HK-2 (cell line): ENCODE measurements at regions not wholly inside any gene's neighbourhood (a gene's known extent, or its start where the extent isn't known, plus 50 kb on each side); places are given as distances from the start of the nearest gene placed in this dataset.
"Not testable (repeated sequence)": the region's sequence is repeated elsewhere in the genome, so short reads cannot be mapped to it uniquely, and the experiment has no call there.

Source experiments
- DNase-seq: peaks from one replicate; pipeline ENCODE4 v3.0.0-alpha.2; 2018; ENCODE audit not compliant: unreplicated experiment

DNA sequence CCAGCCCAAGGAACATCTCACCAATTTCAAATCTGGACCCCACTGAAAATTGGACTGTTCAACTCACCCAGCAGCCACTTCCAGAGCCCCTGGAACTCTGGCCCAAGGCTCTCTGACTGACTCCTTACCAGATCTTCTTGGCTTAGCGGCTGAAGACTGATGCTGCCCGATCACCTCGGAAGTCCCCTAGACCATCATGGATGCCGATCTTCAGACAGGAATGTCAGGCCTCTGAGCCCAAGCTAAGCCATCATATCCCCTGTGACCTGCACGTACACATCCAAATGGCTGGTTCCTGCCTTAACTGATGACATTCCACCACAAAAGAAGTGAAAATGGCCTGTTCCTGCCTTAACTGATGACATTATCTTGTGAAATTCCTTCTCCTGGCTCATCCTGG lies 56.0 kb upstream of the RBM19 start:
- not testable (repeated sequence) for DNase-seq

DNA sequence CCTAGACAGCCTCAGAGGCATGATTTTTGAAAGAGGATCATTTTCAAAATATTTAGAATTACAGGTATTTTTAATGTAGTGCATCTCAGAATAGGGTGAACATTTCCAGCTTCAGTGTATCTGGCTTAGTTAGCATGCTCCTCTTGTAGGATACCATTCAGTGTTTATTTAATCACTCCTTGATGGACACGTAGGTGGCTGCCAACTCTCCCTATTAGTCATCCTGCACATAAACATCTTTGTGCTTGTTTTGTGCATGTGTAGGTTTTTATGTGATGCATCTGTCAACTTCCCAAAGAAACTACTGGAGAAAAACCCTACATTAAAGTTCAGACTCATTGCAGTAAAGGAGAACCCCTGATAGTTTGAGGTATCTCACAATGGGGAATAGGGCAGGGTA lies 52.5 kb upstream of the RBM19 start:
- DNase-seq = no peak
